Upper lobe of left lung (tissue), 6 donors: ENCODE measurements at regions not wholly inside any gene's neighbourhood (a gene's known extent, or its start where the extent isn't known, plus 50 kb on each side); places are given as distances from the start of the nearest gene placed in this dataset.

Experiments used
- ATAC-seq, 2 donors: fragments of 200-7000 bp; cut with Tn5 transposase; one replicate each; pipeline ENCODE4 v1.9.1; 2022; ENCODE audit warnings: mild to moderate bottlenecking in 2 of 2, moderate library complexity in 2 of 2; ENCODE audit not compliant: low FRiP score in 2 of 2
- DNase-seq, 2 donors: peaks; one replicate each; pipeline ENCODE4 v3.0.0-alpha.2; 2019 to 2020
- H3K27ac ChIP-seq, 4 donors: fragments of 200-600 bp; sonication (generic); one replicate each; pipeline ENCODE4 v1.5.1; 2016 to 2019
- H3K27me3 ChIP-seq, 4 donors: fragments of 200-600 bp; sonication (generic); one replicate each; pipeline ENCODE4 v1.5.1; 2017 to 2019
- H3K36me3 ChIP-seq, 4 donors: fragments of 200-600 bp; sonication (generic); one replicate each; pipeline ENCODE4 v1.5.1; 2016 to 2019
- H3K4me1 ChIP-seq, 4 donors: fragments of 200-600 bp; sonication (generic); one replicate each; pipeline ENCODE4 v1.5.1; 2018 to 2019
- H3K4me3 ChIP-seq, 4 donors: fragments of 200-600 bp; sonication (generic); one replicate each; pipeline ENCODE4 v1.5.1; 2017 to 2019; ENCODE audit warnings: mild to moderate bottlenecking in 2 of 4, moderate library complexity in 1 of 4
- H3K9me3 ChIP-seq, 4 donors: fragments of 200-600 bp; sonication (generic); one replicate each; pipeline ENCODE4 v1.5.1; 2018 to 2019
- CTCF ChIP-seq, 6 experiments: fragments of 450-650 bp in 4 of 6; fragments of 200-600 bp in 2 of 6; sonication (generic) in 2 of 6; IDR thresholded peaks; one replicate each; pipeline ENCODE4 v1.5.1; 2016 to 2019; ENCODE audit warnings: antibody characterized with exemption in 6 of 6
- EP300 ChIP-seq, 4 donors: sonication (generic); formaldehyde crosslinking; IDR thresholded peaks; one replicate each; pipeline ENCODE4 v1.5.1; 2017; ENCODE audit warnings: antibody characterized with exemption in 4 of 4, control low read depth in 2 of 4
- POLR2A ChIP-seq, 4 donors: fragments of 450-650 bp; IDR thresholded peaks; one replicate each; pipeline ENCODE4 v1.5.1; 2016 to 2017; ENCODE audit warnings: antibody characterized with exemption in 4 of 4, mild to moderate bottlenecking in 2 of 4
- POLR2AphosphoS5 ChIP-seq, 2 donors: sonication (generic); formaldehyde crosslinking; IDR thresholded peaks; one replicate each; pipeline ENCODE4 v1.5.1; 2017; ENCODE audit warnings: antibody characterized with exemption in 2 of 2
- WGBS, 2 donors: methylation state at CpG; one replicate each; pipeline ENCODE4 v1.1.5; 2017 to 2018; 5-methylcytosine and 5-hydroxymethylcytosine counted together
- donor health status: DM: no; HTN: no; CAD: no; lungs with moderate emphysema.
- donor health status: DM: no; HTN: yes; CAD: no; lungs with severe emphysema.

DNA sequence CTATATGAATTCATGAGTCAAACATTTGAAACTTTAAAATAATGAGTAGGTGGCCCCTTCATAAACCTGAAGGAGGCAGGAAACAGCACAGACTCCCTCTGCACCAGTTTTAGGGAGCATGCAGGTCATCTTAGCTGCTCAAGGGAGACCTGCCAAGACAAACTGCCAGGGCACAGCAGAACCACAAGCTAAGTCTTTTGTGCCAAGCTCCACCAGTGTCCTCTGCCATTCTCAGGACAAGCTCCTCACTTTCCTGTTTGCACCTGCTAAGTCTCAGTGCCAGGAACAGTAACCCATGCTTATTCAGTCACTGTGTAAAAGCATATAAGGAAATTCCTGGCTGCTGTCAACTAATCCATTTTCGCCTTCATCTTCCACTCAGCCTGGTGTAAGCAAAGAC, 368.9 kb downstream of the SEC16B start:
- 77 to 94% methylated on average over 1 of the region's 1 CpG for WGBS, 2 donors
- ATAC-seq (no peak), DNase-seq (no peak)
- H3K4me1 ChIP-seq, result no peaks in the 10 kb centered on the region
- H3K4me3 ChIP-seq, result no peak overlapping the region
- H3K9me3 ChIP-seq, result no peaks in the 10 kb centered on the region
- H3K27ac ChIP-seq, result no peak overlapping the region
- no peaks in the 10 kb centered on the region for H3K27me3 ChIP-seq
- no peaks in the 10 kb centered on the region for H3K36me3 ChIP-seq
- TF ChIP-seq POLR2AphosphoS5 (IDR thresholded peaks at IDR 0.05), result no peak
- TF ChIP-seq EP300 (IDR thresholded peaks at IDR 0.05), result no peak
- no peak for TF ChIP-seq POLR2A (IDR thresholded peaks at IDR 0.05)
- TF ChIP-seq CTCF (IDR thresholded peaks at IDR 0.05), result no peak

- TF ChIP-seq POLR2A (IDR thresholded peaks at IDR 0.05), result no peak
- no peak for TF ChIP-seq EP300 (IDR thresholded peaks at IDR 0.05)
- no peak for TF ChIP-seq POLR2AphosphoS5 (IDR thresholded peaks at IDR 0.05)
- no peak for TF ChIP-seq CTCF (IDR thresholded peaks at IDR 0.05)
- ATAC-seq (no peak), DNase-seq (no peak)
- no peaks in the 10 kb centered on the region for H3K4me1 ChIP-seq
- H3K27me3 ChIP-seq, result no peaks in the 10 kb centered on the region
- H3K4me3 ChIP-seq, result no peak overlapping the region
- no peaks in the 10 kb centered on the region for H3K9me3 ChIP-seq
- WGBS, 2 donors, result 56% methylated on average over 2 of the region's 2 CpGs
- H3K27ac ChIP-seq, result no peak overlapping the region
- H3K36me3 ChIP-seq, result no peaks in the 10 kb centered on the region
Observed at GRCh38 chr1:177600321-177600720, 369.5 kb downstream of the SEC16B start.

GRCh38 chr1:177597393-177597792, 372.5 kb downstream of the SEC16B start:
- TF ChIP-seq EP300 (IDR thresholded peaks at IDR 0.05) (no peak), POLR2A (IDR thresholded peaks at IDR 0.05) (no peak), POLR2AphosphoS5 (IDR thresholded peaks at IDR 0.05) (no peak), CTCF (IDR thresholded peaks at IDR 0.05) (no peak)
- Histone ChIP-seq H3K27me3 (no peaks in the 10 kb centered on the region), H3K36me3 (no peaks in the 10 kb centered on the region)

DNA sequence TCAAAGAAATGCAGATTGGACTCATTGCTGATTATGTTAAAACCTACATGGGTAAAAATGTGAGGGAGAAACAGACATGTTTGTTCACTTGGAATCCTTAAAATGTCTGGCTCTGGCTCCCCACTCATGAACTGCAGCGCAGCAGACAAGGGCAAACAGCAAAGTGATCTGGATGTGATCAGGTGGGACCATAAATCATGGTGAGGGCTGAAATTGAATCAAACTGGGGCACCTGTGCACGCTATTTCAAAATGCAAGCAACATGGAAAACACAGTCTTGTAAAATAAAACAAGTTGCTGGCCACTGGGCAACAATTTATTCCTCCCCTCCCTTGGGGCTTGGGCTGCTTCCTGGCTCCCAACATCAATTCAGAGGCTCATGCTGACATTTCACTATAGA, 373.4 kb downstream of the SEC16B start:
- Histone ChIP-seq H3K36me3 (no peaks in the 10 kb centered on the region), H3K4me3 (no peak overlapping the region), H3K27me3 (no peaks in the 10 kb centered on the region), H3K27ac (no peak overlapping the region), H3K4me1 (no peaks in the 10 kb centered on the region), H3K9me3 (no peaks in the 10 kb centered on the region)
- DNase-seq (no peak), ATAC-seq (no peak)
- WGBS, 2 donors, result 73 to 82% methylated on average over 2 of the region's 2 CpGs
- TF ChIP-seq POLR2AphosphoS5 (IDR thresholded peaks at IDR 0.05) (no peak), EP300 (IDR thresholded peaks at IDR 0.05) (no peak), POLR2A (IDR thresholded peaks at IDR 0.05) (no peak), CTCF (IDR thresholded peaks at IDR 0.05) (no peak)

More at GRCh38 chr1:177597393-177597792, 372.5 kb downstream of the SEC16B start:
- H3K9me3 ChIP-seq, result no peaks in the 10 kb centered on the region
- no peaks in the 10 kb centered on the region for H3K4me1 ChIP-seq
- DNase-seq (no peak), ATAC-seq (no peak)
- H3K4me3 ChIP-seq, result no peak overlapping the region
- no peak overlapping the region for H3K27ac ChIP-seq

DNA sequence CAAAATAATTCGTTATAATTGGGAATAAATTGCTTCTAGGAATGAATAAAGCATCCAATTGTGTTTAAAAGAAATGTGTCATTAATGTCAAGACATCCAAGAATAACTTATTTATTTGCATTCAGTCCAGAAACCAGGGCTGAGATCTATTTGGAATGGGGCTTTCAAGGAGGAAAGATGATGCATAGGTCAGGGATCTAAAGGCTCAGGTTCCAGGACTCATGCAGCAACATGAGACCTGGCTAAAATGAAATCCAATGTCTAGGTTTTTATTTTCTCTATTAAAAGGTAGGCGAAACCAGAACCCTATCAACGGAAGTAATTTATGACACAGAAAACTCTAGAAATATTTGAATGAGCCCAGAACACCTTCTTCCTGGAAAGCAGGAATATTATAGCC, 376.8 kb downstream of the SEC16B start:
- DNase-seq (no peak), ATAC-seq (no peak)
- Histone ChIP-seq H3K9me3 (no peaks in the 10 kb centered on the region), H3K27me3 (no peaks in the 10 kb centered on the region), H3K4me1 (no peaks in the 10 kb centered on the region), H3K27ac (no peak overlapping the region), H3K4me3 (no peak overlapping the region), H3K36me3 (no peaks in the 10 kb centered on the region)
- WGBS, 2 donors, result 76 to 77% methylated on average over 3 of the region's 3 CpGs
- TF ChIP-seq POLR2A (IDR thresholded peaks at IDR 0.05) (no peak), POLR2AphosphoS5 (IDR thresholded peaks at IDR 0.05) (no peak), CTCF (IDR thresholded peaks at IDR 0.05) (no peak), EP300 (IDR thresholded peaks at IDR 0.05) (no peak)
